NCI-H2227 (cell line): ENCODE measurements at regions not wholly inside any gene's neighbourhood (a gene's known extent, or its start where the extent isn't known, plus 50 kb on each side); places are given as distances from the start of the nearest gene placed in this dataset.

Source experiments
- DNase-seq: peaks from one replicate; lab custom pipeline; 2025; ENCODE audit not compliant: unreplicated experiment; lab: John Stamatoyannopoulos, UW

- no peak for DNase-seq
Measured at GRCh38 chr5:124692950-124693349, 53.5 kb downstream of the ZNF608 start.

- no peak for DNase-seq
Measured at GRCh38 chr5:124692324-124692723, 54.1 kb downstream of the ZNF608 start.

DNA sequence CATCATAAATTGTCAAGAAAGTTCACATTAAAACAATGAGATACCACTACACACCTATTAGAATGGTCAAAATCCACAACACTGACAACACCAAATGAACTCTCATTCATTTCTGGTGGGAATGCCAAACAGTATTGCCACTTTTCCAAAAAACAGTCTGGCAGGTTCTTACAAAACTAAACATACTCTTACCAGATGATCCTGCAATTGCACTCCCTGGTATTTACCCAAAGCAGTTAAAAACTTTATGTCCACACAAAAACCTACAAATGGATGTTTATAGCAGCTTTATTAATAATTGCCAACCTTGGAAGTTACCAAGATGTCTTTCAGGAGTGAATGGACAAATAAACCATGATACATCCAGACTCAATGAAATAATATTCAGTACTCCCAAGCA is 56.8 kb downstream of the ZNF608 start:
- DNase-seq, result no peak

GRCh38 chr5:124686239-124687004 is 60.0 kb downstream of the ZNF608 start:
- no peak for DNase-seq

DNA sequence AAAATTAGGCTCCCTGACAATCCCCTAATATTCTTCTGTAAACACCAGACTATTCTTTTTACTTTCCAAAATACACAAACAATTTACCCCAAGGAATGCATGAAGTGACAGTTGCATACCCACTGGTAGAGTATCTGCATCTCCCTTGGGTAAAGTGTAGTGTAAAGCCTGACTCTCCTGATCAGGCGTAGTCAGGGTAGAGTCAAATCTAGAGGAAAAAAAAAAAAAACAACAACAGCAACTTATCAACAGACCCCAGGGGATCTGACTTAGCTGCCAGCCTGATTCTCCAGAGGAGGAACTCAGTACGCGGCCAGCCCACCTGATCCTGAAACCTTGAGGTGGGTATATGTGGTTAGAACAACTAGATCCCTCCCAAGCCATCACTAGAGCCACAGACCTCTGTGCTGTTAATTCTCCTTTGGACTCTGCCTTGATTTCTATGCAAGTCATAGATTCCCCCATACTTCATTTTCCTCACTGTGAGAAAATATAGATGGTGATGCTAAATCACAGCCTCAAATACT is 61.0 kb downstream of the ZNF608 start:
- DNase-seq, result no peak

DNA sequence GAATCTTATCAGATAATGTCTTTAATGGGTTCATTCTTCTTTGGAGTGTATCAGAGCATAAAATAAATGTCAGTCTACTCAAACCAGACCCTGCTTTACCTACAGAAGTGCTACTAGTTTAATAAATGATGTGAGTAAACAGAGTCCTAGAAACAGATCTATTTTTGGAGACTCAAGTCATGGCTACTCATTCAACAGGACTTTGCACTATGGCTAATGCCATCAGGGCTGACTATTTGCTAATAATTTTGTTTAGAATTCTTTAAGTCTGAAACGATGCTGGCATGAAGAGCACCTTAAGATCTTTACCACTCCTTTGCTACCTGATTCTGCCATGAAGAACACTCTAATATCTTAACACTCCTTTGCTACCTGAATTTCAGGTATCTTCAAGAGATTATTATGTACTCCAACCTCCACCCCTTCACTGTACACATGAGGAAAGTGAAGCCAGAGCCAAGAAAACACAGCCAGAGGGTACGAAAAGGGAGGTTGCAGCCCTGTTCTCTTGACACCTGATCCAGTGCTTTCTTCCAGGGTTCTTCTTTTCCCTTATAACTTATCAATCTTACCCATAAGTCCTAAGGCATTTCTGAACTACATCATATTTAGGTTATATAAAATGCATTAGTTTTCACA is 62.4 kb downstream of the ZNF608 start:
- DNase-seq, result no peak

DNA sequence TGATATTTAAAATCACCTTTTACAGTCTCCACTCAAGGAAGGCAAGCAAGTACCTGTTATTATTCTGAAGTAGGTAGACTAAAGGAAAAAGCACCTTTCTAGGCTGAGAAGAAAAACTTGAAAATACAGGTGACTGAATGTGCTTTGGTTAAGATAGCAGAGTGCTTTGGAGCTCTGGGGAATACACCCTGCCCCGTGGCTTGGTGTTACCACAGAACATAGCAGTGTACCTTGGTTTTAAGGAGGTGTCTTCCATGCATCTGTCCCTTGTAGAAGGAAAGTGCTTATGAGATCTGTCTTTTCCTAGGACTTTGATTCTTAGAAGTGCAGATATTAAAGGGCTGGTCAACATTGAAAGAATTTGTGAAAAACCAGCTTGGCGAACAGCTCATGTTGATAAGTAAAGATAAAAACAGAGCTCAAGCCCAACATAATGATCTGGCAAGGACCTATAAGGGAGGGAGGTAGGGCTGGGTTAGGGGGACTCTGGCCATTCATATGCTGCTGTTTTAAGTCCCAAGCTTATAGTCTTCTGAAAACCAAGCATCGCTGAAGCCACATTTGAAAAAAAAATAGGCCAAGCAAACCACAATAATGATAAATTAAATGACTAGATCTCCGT is 66.8 kb downstream of the ZNF608 start:
- DNase-seq, result no peak

GRCh38 chr5:124678922-124679519 is 67.4 kb downstream of the ZNF608 start:
- DNase-seq, result no peak

DNA sequence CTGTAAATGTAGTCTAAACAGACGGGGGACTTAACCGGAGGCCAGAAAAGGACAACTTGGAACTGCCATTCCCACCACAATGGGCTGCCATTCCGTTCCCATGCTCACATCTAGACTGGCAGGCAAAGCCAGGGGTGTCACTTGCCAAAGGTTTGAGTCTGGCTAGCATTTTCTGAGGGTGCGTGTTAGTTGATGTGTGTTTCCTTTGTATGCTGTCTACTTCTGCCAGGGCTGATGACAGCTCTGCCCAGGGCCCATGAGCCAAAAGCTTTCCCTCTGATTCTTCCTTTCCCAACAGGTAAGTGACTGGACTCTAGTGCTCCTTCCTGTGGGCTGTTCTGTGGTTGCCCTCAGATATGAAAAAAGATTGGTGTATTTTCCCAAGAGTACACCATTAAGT is 68.0 kb downstream of the ZNF608 start:
- DNase-seq, result no peak

- DNase-seq, result no peak
Measured at GRCh38 chr5:124677374-124678351, 68.8 kb downstream of the ZNF608 start.

DNA sequence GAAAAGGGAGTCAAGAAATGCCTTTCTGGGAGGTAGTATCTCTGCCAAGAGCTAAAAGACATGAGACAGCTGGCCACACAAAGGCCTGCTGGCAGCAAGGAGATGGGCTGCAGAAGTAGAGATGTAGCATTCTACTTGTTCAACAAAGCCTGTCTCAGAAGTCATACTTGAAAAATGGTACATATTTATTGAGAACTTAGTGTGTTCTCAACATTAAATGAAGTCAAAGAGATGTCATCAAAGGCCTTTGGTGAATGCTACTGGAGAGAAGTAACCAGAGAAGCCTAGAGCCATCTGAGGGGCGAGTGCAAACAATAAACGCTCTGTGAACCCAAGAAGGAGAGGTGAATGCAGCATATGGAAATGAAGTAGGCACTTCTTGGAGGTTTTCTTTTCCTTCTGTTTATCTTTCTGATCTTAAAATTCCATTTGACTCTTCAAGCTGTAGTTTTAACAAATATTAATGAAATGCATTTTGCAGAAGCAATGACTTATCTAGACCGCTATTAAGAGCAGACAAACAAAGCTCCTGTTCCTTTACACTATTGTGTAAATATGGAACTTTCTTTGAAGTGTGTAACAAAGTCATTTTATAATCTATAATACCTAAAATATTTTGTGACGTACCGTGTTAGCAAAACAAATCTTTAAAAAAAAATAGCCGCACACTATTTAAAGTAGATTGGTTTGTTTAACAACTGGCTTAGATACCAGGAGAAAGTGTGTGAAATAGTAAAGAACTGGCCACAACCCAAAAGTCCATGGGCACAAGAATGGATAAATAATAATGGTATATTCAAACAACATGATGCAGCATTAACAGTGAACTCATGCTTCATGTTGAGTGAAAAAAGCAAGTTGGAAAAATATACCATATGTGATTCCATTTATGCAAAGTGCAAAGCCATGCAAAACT is 70.2 kb downstream of the ZNF608 start:
- DNase-seq, result no peak

DNA sequence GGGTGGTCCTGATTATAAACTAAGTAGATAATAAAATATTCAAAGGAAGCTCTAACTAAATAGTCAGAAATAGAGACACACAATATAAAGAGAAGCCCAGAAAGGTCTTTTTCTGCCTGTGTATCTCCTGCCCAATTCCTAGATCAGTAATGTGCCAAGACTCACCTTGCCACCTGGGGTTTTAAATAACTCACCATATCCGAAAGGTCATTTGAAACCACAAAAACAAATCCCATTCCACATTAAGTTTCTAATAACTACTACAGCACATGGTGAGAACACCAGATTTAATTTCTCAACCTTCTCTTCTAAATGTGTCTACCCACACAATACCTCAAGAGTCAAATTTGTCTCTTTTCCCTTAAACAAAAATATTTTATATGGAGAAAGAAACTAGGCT is 75.2 kb downstream of the ZNF608 start:
- no peak for DNase-seq

DNA sequence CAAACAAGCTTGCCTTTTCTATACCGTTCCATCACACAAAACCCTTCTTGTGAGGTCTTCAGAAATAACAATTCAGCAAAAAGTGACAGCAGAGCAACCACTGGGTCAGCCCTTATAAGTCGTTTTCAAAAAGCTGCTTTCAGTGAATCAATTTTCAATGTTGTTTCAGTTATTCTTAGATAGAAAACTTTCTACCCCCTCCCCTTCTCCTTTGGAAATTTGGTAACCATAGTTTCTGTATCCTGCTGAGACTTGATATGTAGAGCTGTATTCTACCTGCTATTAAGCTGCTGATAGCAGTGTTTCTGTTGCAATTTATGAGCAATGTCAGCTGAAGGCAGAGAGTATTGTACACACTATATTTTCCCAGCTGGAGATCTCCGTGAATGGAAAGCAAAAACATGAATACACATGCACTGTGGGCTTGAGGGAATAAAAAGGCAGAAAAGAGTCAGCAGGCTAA is 75.7 kb downstream of the ZNF608 start:
- peak; percentile 81 for DNase-seq

DNA sequence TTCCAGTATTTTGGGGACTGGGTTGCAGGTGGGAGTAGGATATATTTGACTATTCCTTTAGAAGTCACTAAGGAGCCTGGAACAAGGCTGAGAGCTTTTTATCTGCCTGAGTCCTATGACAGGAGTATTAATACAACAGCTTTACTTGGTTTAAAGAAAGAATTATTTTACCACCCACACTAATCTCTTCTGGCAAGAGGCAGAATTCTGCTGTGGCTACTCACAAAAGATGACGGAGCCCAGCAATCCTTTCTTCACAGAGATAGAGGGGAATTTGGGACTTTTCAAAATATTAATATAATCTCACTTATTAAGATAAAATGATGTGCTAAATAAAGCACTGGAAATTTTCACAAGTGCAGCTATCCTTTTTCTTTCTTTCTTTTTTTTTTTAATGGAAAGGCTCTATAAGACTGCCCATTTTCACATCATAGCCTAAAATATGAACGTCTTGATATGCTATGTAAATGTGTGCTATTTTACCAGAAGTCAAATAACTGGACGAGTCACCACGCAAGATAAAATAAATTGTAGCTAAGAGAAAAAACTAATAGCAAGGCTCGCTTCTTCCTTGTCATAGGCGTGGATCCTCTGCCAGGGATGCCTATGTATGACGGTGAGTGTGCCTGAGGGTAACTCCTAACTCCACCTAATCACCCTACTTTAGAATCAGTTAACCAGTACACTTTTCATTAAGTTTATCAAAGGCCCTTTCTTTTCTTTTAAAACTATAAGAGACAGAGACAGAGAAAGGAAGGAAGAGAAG is 76.3 kb downstream of the ZNF608 start:
- DNase-seq, result no peak

DNA sequence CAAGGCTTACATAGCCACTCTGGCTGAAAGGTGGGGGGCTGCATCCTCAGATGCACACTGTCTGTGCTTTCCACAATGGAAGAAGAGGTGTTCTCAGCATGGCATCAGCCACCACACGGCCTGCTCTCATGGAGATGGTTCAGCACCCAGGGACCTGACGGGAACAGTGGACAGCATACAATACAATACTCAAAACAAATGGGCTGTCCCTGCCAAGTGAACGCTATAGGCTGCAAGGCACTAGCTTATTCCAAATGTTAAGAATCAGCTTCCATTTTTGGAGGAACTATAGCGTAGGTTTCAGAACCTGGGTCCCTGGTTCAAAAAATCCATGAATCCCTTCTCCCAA is 77.2 kb downstream of the ZNF608 start:
- DNase-seq, result no peak

- DNase-seq, result no peak
Measured at GRCh38 chr5:124668353-124669299, 77.8 kb downstream of the ZNF608 start.

DNA sequence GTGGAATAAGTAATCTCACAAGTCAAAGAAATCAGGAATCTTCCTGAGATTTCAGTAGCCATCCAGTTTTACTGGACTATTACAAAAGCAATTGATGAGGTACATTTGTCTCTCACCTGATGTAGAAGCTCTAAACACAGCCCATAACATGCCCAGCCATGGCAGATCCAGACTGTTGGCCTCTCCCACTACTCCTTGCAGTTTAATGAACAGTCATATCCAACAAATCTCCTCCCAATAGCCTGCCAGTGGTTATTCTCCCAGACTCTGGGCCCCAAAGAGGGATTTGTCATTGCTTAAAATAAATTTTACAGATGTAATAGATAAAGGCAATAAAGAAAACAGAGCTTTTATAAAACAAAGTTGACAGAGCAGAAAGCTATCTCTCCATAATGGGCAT is 80.8 kb downstream of the ZNF608 start:
- DNase-seq, result no peak

GRCh38 chr5:124665035-124665434 is 81.4 kb downstream of the ZNF608 start:
- no peak for DNase-seq
